ENCODE measurements at regions not wholly inside any gene's neighbourhood (a gene's known extent, or its start where the extent isn't known, plus 50 kb on each side); places are given as distances from the start of the nearest gene placed in this dataset.

- no peak for FAIRE-seq
- peak; percentile 70 for DNase-seq (ENCODE audit: low spot score)
Observed at GRCh38 chr2:42906557-42907411, 114.4 kb upstream of the HAAO start.

GRCh38 chr2:42906111-42906556, 113.8 kb upstream of the HAAO start:
- DNase-seq (ENCODE audit: low spot score) (no peak), FAIRE-seq (peak; percentile 65)

GRCh38 chr2:42905341-42906110, 113.1 kb upstream of the HAAO start:
- DNase-seq (ENCODE audit: low spot score), result no peak
- no peak for FAIRE-seq

GRCh38 chr2:42904576-42904876, 112.1 kb upstream of the HAAO start:
- FAIRE-seq, result no peak

GRCh38 chr2:42903821-42904575, 111.6 kb upstream of the HAAO start:
- no peak for FAIRE-seq
- no peak for DNase-seq (ENCODE audit: low spot score)

More at GRCh38 chr2:42904576-42904876, 112.1 kb upstream of the HAAO start:
- DNase-seq (ENCODE audit: low spot score), result no peak

GRCh38 chr2:42902939-42903709, 110.7 kb upstream of the HAAO start:
- DNase-seq (ENCODE audit: low spot score) (no peak), FAIRE-seq (no peak)

- DNase-seq (ENCODE audit: low spot score) (no peak), FAIRE-seq (no peak)
Observed at GRCh38 chr2:42901076-42901640, 108.8 kb upstream of the HAAO start.

GRCh38 chr2:42900289-42900891, 108.0 kb upstream of the HAAO start:
- FAIRE-seq (no peak), DNase-seq (ENCODE audit: low spot score) (no peak)

GRCh38 chr2:42897358-42897757, 105.0 kb upstream of the HAAO start:
- FAIRE-seq (no peak), DNase-seq (ENCODE audit: low spot score) (no peak)

GRCh38 chr2:42895791-42896135, 103.4 kb upstream of the HAAO start:
- FAIRE-seq (peak; percentile 20), DNase-seq (ENCODE audit: low spot score) (no peak)

- DNase-seq (ENCODE audit: low spot score) (no peak), FAIRE-seq (peak; percentile 17)
Observed at GRCh38 chr2:42895134-42895790, 102.9 kb upstream of the HAAO start.

GRCh38 chr2:42893047-42893758, 100.8 kb upstream of the HAAO start:
- no peak for DNase-seq (ENCODE audit: low spot score)
- FAIRE-seq, result no peak

- FAIRE-seq, result no peak
- no peak for DNase-seq (ENCODE audit: low spot score)
Observed at GRCh38 chr2:42890791-42891355, 98.5 kb upstream of the HAAO start.

GRCh38 chr2:42888321-42889245, 96.2 kb upstream of the HAAO start:
- FAIRE-seq, result no peak
- no peak for DNase-seq (ENCODE audit: low spot score)

GRCh38 chr2:42886921-42887320, 94.5 kb upstream of the HAAO start:
- FAIRE-seq (no peak), DNase-seq (ENCODE audit: low spot score) (no peak)

GRCh38 chr2:42882756-42883155, 90.4 kb upstream of the HAAO start:
- no peak for DNase-seq (ENCODE audit: low spot score)
- FAIRE-seq, result no peak

- DNase-seq (ENCODE audit: low spot score) (no peak), FAIRE-seq (no peak)
Observed at GRCh38 chr2:42881732-42882131, 89.3 kb upstream of the HAAO start.

All from urothelium cell line (cell line).